CD14-positive monocyte (primary cell): ENCODE measurements at regions not wholly inside any gene's neighbourhood (a gene's known extent, or its start where the extent isn't known, plus 50 kb on each side); places are given as distances from the start of the nearest gene placed in this dataset.

Experiments
- DNase-seq, 3 donors: peaks; one replicate each; pipeline ENCODE4 v3.0.0-alpha.2; 2011 to 2022
- H2AFZ ChIP-seq: 2 replicates; pipeline ENCODE4 v1.6.0; 2012; ENCODE audit warnings: mild to moderate bottlenecking, low read depth, low read length, inconsistent platforms; ENCODE audit not compliant: insufficient read depth, poor library complexity, severe bottlenecking
- H3K27ac ChIP-seq, 2 donors: 1 replicate in 1 of 2; 2 replicates in 1 of 2; pipeline ENCODE4 v1.5.1; 2012 to 2013; ENCODE audit warnings: low read length in 2 of 2, control low read depth in 1 of 2, inconsistent platforms in 1 of 2, low read depth in 1 of 2, mild to moderate bottlenecking in 1 of 2
- H3K27me3 ChIP-seq, 2 donors: one replicate each; pipeline versions ENCODE4 v1.6.0 to v1.6.1; 2011 to 2013; ENCODE audit warnings: low read length in 2 of 2; ENCODE audit not compliant: control insufficient read depth in 2 of 2, insufficient read depth in 2 of 2
- H3K36me3 ChIP-seq, 2 donors: replicated peaks in 1 of 2; 1 replicate in 1 of 2; 2 replicates in 1 of 2; pipeline versions ENCODE4 v1.5.1 to v1.6.1; 2012 to 2013; ENCODE audit warnings: low read length in 2 of 2, control low read depth in 1 of 2, inconsistent platforms in 1 of 2, mild to moderate bottlenecking in 1 of 2; ENCODE audit not compliant: insufficient read depth in 2 of 2, control insufficient read depth in 1 of 2
- H3K4me1 ChIP-seq, 2 donors: 1 replicate in 1 of 2; 2 replicates in 1 of 2; pipeline versions ENCODE4 v1.5.1 to v1.6.1; 2012 to 2013; ENCODE audit warnings: low read length in 2 of 2, control low read depth in 1 of 2, inconsistent platforms in 1 of 2, mild to moderate bottlenecking in 1 of 2, moderate library complexity in 1 of 2; ENCODE audit not compliant: insufficient read depth in 2 of 2, control insufficient read depth in 1 of 2
- H3K4me2 ChIP-seq: replicated peaks from 2 replicates; pipeline ENCODE3; 2012; ENCODE audit warnings: low read length, moderate library complexity, mild to moderate bottlenecking; ENCODE audit not compliant: poor library complexity, severe bottlenecking; ENCODE audit errors: extremely low read depth
- H3K4me3 ChIP-seq, 3 experiments: fragments of 200-600 bp in 1 of 3; sonication (generic) in 1 of 3; replicated peaks in 1 of 3; 1 replicate in 2 of 3; 2 replicates in 1 of 3; pipeline ENCODE4 v1.5.1; 2011 to 2013; ENCODE audit warnings: low read length in 3 of 3, mild to moderate bottlenecking in 3 of 3, control low read depth in 2 of 3, low read depth in 2 of 3, inconsistent platforms in 1 of 3, moderate library complexity in 1 of 3
- H3K79me2 ChIP-seq: 2 replicates; pipeline ENCODE4 v1.6.0; 2012; ENCODE audit warnings: mild to moderate bottlenecking, control low read depth, inconsistent platforms, low read length, moderate library complexity; ENCODE audit not compliant: insufficient read depth
- H3K9ac ChIP-seq: 2 replicates; pipeline ENCODE4 v1.6.0; 2017; ENCODE audit warnings: low read length, mild to moderate bottlenecking; ENCODE audit not compliant: insufficient read depth, poor library complexity, severe bottlenecking
- H3K9me3 ChIP-seq, 2 donors: replicated peaks in 1 of 2; 1 replicate in 1 of 2; 2 replicates in 1 of 2; pipeline versions ENCODE4 v1.5.1 to v1.6.1; 2012 to 2013; ENCODE audit warnings: low read length in 2 of 2, control low read depth in 1 of 2; ENCODE audit not compliant: control insufficient read depth in 1 of 2, insufficient read depth in 1 of 2
- H4K20me1 ChIP-seq: 2 replicates; pipeline ENCODE4 v1.6.0; 2012; ENCODE audit warnings: mild to moderate bottlenecking, low read length, control low read depth, moderate library complexity; ENCODE audit not compliant: insufficient read depth
- H3K27ac Mint-ChIP-seq, 7 donors: one replicate each; pipeline ENCODE4 v1.8.0; 2020; ENCODE audit warnings: mild to moderate bottlenecking in 7 of 7, mixed read lengths in 7 of 7, moderate library complexity in 6 of 7, inconsistent platforms in 2 of 7
- H3K27me3 Mint-ChIP-seq, 3 donors: one replicate each; pipeline ENCODE4 v1.8.0; 2021 to 2022; ENCODE audit warnings: low read depth in 3 of 3, mild to moderate bottlenecking in 3 of 3, mixed read lengths in 3 of 3, moderate library complexity in 3 of 3, inconsistent platforms in 1 of 3
- H3K36me3 Mint-ChIP-seq, 2 donors: one replicate each; pipeline ENCODE4 v1.8.0; 2020; ENCODE audit warnings: mixed read lengths in 2 of 2, inconsistent platforms in 1 of 2, mild to moderate bottlenecking in 1 of 2
- H3K4me1 Mint-ChIP-seq: one replicate; pipeline ENCODE4 v1.8.0; 2020; ENCODE audit warnings: mild to moderate bottlenecking, mixed read lengths
- H3K4me3 Mint-ChIP-seq, 2 donors: one replicate each; pipeline ENCODE4 v1.8.0; 2020; ENCODE audit warnings: mild to moderate bottlenecking in 2 of 2, mixed read lengths in 2 of 2, moderate library complexity in 1 of 2
- H3K9me3 Mint-ChIP-seq, 7 donors: one replicate each; pipeline ENCODE4 v1.8.0; 2020 to 2022; ENCODE audit warnings: mixed read lengths in 7 of 7, mild to moderate bottlenecking in 6 of 7, moderate library complexity in 6 of 7, inconsistent platforms in 2 of 7
- WGBS: methylation state at CpG from one replicate; pipeline ENCODE4 v1.1.5; 2013; ENCODE audit warnings: missing lambda C conversion rate; ENCODE audit not compliant: insufficient coverage; 5-methylcytosine and 5-hydroxymethylcytosine counted together
- intact Hi-C, 2 donors: fragments of 100-400 bp; cut with micrococcal nuclease; formaldehyde crosslinking; loops; one replicate each; pipeline versions ENCODE4 v1.15.0 to v1.15.1; 2023
- TF ChIP-seq, protein P1 (sequence below): fragments of 200-600 bp; IDR thresholded peaks from one replicate; pipeline ENCODE4 v1.8.0; 2022; ENCODE audit warnings: antibody characterized with exemption, mild to moderate bottlenecking

DNA sequence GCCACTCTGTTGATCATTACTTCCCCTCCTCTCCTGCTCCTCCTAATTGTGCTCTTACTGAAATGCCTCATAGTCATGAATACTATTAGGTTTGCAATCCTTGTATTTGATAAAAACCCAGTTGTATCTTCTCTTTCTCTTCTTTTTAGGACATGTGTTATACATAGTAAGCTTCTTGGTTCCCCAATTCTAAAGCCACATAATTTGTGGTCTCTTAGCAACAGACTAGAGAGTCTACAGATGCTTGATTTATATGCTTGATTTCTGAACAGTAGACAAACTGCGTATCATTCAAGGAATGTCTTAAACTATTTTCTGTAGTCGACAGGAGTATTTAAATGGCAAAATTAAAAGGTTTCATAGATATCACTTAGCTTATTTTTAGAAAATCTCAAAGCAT is 1598.9 kb downstream of the PLA2G4A start:
- Mint-ChIP-seq H3K27ac (no peak overlapping the region), H3K9me3 (peaks cover 0 to 7% (median 3%) of the 10 kb centered on the region in 7 donors), H3K4me1 (peaks cover 23% of the 10 kb centered on the region), H3K4me3 (no peak overlapping the region), H3K27me3 (no peaks in the 10 kb centered on the region), H3K36me3 (no peaks in the 10 kb centered on the region)
- intact Hi-C loops: no loop called here
- Histone ChIP-seq H3K27me3 (no peaks in the 10 kb centered on the region), H3K79me2 (no peaks in the 10 kb centered on the region), H3K36me3 (no peaks in the 10 kb centered on the region), H3K4me2 (no peak overlapping the region), H3K4me3 (no peak overlapping the region), H3K27ac (no peak overlapping the region), H4K20me1 (no peaks in the 10 kb centered on the region), H3K9me3 (peaks cover 0 to 2% of the 10 kb centered on the region in 2 donors), H2AFZ (no peak overlapping the region), H3K9ac (no peak overlapping the region), H3K4me1 (no peaks in the 10 kb centered on the region)
- TF ChIP-seq, protein P1, sequence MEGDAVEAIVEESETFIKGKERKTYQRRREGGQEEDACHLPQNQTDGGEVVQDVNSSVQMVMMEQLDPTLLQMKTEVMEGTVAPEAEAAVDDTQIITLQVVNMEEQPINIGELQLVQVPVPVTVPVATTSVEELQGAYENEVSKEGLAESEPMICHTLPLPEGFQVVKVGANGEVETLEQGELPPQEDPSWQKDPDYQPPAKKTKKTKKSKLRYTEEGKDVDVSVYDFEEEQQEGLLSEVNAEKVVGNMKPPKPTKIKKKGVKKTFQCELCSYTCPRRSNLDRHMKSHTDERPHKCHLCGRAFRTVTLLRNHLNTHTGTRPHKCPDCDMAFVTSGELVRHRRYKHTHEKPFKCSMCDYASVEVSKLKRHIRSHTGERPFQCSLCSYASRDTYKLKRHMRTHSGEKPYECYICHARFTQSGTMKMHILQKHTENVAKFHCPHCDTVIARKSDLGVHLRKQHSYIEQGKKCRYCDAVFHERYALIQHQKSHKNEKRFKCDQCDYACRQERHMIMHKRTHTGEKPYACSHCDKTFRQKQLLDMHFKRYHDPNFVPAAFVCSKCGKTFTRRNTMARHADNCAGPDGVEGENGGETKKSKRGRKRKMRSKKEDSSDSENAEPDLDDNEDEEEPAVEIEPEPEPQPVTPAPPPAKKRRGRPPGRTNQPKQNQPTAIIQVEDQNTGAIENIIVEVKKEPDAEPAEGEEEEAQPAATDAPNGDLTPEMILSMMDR: no peak
- no peak for DNase-seq
- no CpG with 5 or more reads among the region's 2 CpGs for WGBS

GRCh38 chr1:188429386-188429785 is 1600.6 kb downstream of the PLA2G4A start:
- TF ChIP-seq, protein P1: no peak
- Histone ChIP-seq H3K27me3 (no peaks in the 10 kb centered on the region), H3K4me3 (no peak overlapping the region), H3K9ac (no peak overlapping the region), H3K27ac (no peak overlapping the region), H2AFZ (no peak overlapping the region), H3K4me2 (no peak overlapping the region), H3K79me2 (no peaks in the 10 kb centered on the region), H3K9me3 (no peaks in the 10 kb centered on the region), H3K4me1 (no peaks in the 10 kb centered on the region), H4K20me1 (no peaks in the 10 kb centered on the region), H3K36me3 (no peaks in the 10 kb centered on the region)
- WGBS: no CpG with 5 or more reads among the region's 2 CpGs
- H3K4me1 Mint-ChIP-seq: peaks cover 16% of the 10 kb centered on the region
- no peaks in the 10 kb centered on the region for H3K36me3 Mint-ChIP-seq
- no peak overlapping the region for H3K4me3 Mint-ChIP-seq
- H3K9me3 Mint-ChIP-seq: peaks cover 0 to 5% (median 3%) of the 10 kb centered on the region in 7 donors
- no peak for DNase-seq
- intact Hi-C loops: no loop called here
- no peaks in the 10 kb centered on the region for H3K27me3 Mint-ChIP-seq
- no peak overlapping the region for H3K27ac Mint-ChIP-seq
